GM23248 (cell line): ENCODE measurements at regions not wholly inside any gene's neighbourhood (a gene's known extent, or its start where the extent isn't known, plus 50 kb on each side); places are given as distances from the start of the nearest gene placed in this dataset.

Experiments used
- EZH2 ChIP-seq: fragments of 200-600 bp; sonication (generic); IDR thresholded peaks from 2 replicates; pipeline ENCODE4 v1.6.1; 2018; ENCODE audit warnings: antibody characterized with exemption, mild to moderate bottlenecking; ENCODE audit not compliant: insufficient read depth, poor library complexity, severe bottlenecking
- EZH2phosphoT487 ChIP-seq: fragments of 200-600 bp; sonication (generic); IDR thresholded peaks from 2 replicates; pipeline ENCODE4 v1.6.1; 2018; ENCODE audit warnings: antibody characterized with exemption, moderate library complexity, mild to moderate bottlenecking, low read depth; ENCODE audit not compliant: insufficient read depth

DNA sequence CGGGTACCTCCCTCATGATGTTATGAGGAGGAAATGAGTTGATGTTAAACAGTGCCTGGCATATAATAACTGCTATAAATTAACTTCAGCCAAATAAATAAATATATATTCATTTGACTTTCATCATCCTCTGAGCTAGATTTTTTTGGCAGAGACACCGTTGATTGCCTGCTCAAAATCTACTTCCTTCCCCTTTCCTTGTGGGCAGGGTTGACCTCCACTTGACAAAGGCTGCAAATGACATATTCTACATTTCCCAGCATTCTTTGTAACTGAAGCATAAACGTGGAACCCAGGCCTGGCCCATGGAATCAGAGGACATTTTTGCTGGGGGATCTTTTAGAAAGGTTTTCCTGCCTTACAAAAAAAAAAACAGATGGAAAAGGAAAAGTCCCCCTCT lies 177.8 kb downstream of the TXNL1 start:
- TF ChIP-seq EZH2 (no peak), EZH2phosphoT487 (no peak)
